Endothelial cell of umbilical vein (primary cell): ENCODE measurements at regions not wholly inside any gene's neighbourhood (a gene's known extent, or its start where the extent isn't known, plus 50 kb on each side); places are given as distances from the start of the nearest gene placed in this dataset.

Experiments
- BruUV-seq: library from RNA; stranded (reverse); fragments of 400-500 nt; replicated peaks from 2 replicates; lab custom pipeline; 2021; lab: Mats Ljungman, UMichigan
- CTCF ChIA-PET: fragments of 300-600, 350-600 bp; sonication (Branson Sonifier 250); formaldehyde crosslinking; loops from one replicate; lab custom pipeline; 2021; ENCODE audit warnings: antibody characterized with exemption, inconsistent platforms; lab: Charles Lee
- POLR2A ChIA-PET: fragments of 300-600, 350-600 bp; sonication (Branson Sonifier 250); formaldehyde crosslinking; loops from one replicate; lab custom pipeline; 2021; ENCODE audit warnings: antibody characterized with exemption, inconsistent platforms; lab: Charles Lee
- DNase-seq: peaks from one replicate; pipeline ENCODE4 v3.0.0-alpha.2; 2011; ENCODE audit warnings: low read depth, low spot score
- FAIRE-seq: peaks from 2 replicates; lab custom pipeline; 2011; peaks lifted over from hg19 to GRCh38; lab: Jason Lieb, UNC
- H2AFZ ChIP-seq: 2 replicates; pipeline ENCODE4 v1.6.0; 2012; ENCODE audit warnings: low read depth, low read length, control low read depth, inconsistent platforms
- H3K27ac ChIP-seq: 2 replicates; pipeline ENCODE4 v1.5.1; 2011; ENCODE audit warnings: low read depth, mild to moderate bottlenecking, control low read depth, low read length, moderate library complexity; ENCODE audit not compliant: insufficient read depth
- H3K27me3 ChIP-seq, 2 experiments: 2 replicates each; pipeline versions ENCODE4 v1.6.0 to v1.6.1; 2011; ENCODE audit warnings: low read length in 2 of 2, mixed read lengths in 1 of 2; ENCODE audit not compliant: control insufficient read depth in 2 of 2, insufficient read depth in 2 of 2
- H3K36me3 ChIP-seq, 2 experiments: 2 replicates in 1 of 2; 3 replicates in 1 of 2; pipeline ENCODE4 v1.5.1; 2011; ENCODE audit warnings: low read length in 2 of 2, mild to moderate bottlenecking in 1 of 2, moderate library complexity in 1 of 2; ENCODE audit not compliant: control insufficient read depth in 2 of 2, insufficient read depth in 2 of 2; ENCODE audit errors: extremely low read depth in 1 of 2
- H3K4me1 ChIP-seq: 3 replicates; pipeline ENCODE4 v1.5.1; 2011; ENCODE audit warnings: mild to moderate bottlenecking, low read length; ENCODE audit not compliant: control insufficient read depth, insufficient read depth; ENCODE audit errors: extremely low read depth
- H3K4me2 ChIP-seq: 2 replicates; pipeline ENCODE4 v1.6.1; 2011; ENCODE audit warnings: low read length, control low read depth, mixed read lengths; ENCODE audit not compliant: insufficient read depth
- H3K4me3 ChIP-seq, 3 experiments: fragments of 200-600 bp in 1 of 3; sonication (generic), shearing (Covaris generic) in 1 of 3; replicated peaks in 1 of 3; 2 replicates each; pipeline ENCODE4 v1.5.1; 2011 to 2016; ENCODE audit warnings: control low read depth in 3 of 3, low read length in 3 of 3, mild to moderate bottlenecking in 2 of 3, inconsistent platforms in 1 of 3, low read depth in 1 of 3, moderate library complexity in 1 of 3; ENCODE audit not compliant: insufficient read depth in 1 of 3
- H3K79me2 ChIP-seq: 2 replicates; pipeline ENCODE4 v1.6.0; 2012; ENCODE audit warnings: low read length, inconsistent platforms; ENCODE audit not compliant: control insufficient read depth, insufficient read depth
- H3K9ac ChIP-seq: replicated peaks from 2 replicates; pipeline ENCODE3; 2011; ENCODE audit warnings: low read length, control low read depth; ENCODE audit not compliant: insufficient read depth; ENCODE audit errors: extremely low read depth
- H3K9me1 ChIP-seq: replicated peaks from 3 replicates; pipeline ENCODE4 v1.6.0; 2011; ENCODE audit warnings: mild to moderate bottlenecking, low read length; ENCODE audit not compliant: control insufficient read depth, insufficient read depth; ENCODE audit errors: extremely low read depth
- H3K9me3 ChIP-seq: replicated peaks from 2 replicates; pipeline ENCODE4 v1.5.1; 2012; ENCODE audit warnings: low read length, inconsistent platforms; ENCODE audit not compliant: control insufficient read depth, insufficient read depth
- H4K20me1 ChIP-seq: replicated peaks from 2 replicates; pipeline ENCODE3; 2011; ENCODE audit warnings: mild to moderate bottlenecking, low read length; ENCODE audit not compliant: control insufficient read depth, insufficient read depth; ENCODE audit errors: extremely low read depth
- GATA2 ChIP-seq: IDR thresholded peaks from 2 replicates; pipeline ENCODE4 v1.7.0; 2011; ENCODE audit warnings: low read depth, mild to moderate bottlenecking, moderate library complexity, mixed read lengths, low read length; ENCODE audit not compliant: insufficient read length, insufficient read depth
- JUN ChIP-seq: IDR thresholded peaks from 2 replicates; pipeline ENCODE4 v1.6.1; 2011; ENCODE audit warnings: borderline replicate concordance, low read depth; ENCODE audit not compliant: insufficient read length, insufficient read depth
- POLR2A ChIP-seq: IDR thresholded peaks from 2 replicates; pipeline ENCODE4 v1.6.1; 2012; ENCODE audit warnings: low read depth, mild to moderate bottlenecking, control low read depth, low read length
- POLR2AphosphoS5 ChIP-seq: IDR thresholded peaks from 2 replicates; pipeline ENCODE4 v1.6.1; 2012; ENCODE audit warnings: low read depth, mild to moderate bottlenecking, control low read depth, low read length, moderate library complexity; ENCODE audit not compliant: insufficient read depth
- dilution Hi-C: fragments of 300-500 bp; cut with MboI; formaldehyde crosslinking; loops from one replicate; pipeline ENCODE4 v1.15.0; 2019; ENCODE audit warnings: low sequenced_read_pairs; ENCODE audit not compliant: extremely low pct_ligation_motif_present
- intact Hi-C: fragments of 100-400 bp; cut with micrococcal nuclease; formaldehyde crosslinking; loops from one replicate; pipeline ENCODE4 v1.10.0; 2022
- TF ChIP-seq, protein P1 (sequence below): IDR thresholded peaks from 2 replicates; pipeline ENCODE4 v1.6.1; 2011; ENCODE audit not compliant: insufficient read depth, insufficient read length
- TF ChIP-seq, protein P2 (sequence below), 2 donors: IDR thresholded peaks; 1 replicate in 1 of 2; 2 replicates in 1 of 2; pipeline ENCODE4 v1.5.1; 2011; ENCODE audit warnings: low read length in 2 of 2, mild to moderate bottlenecking in 2 of 2, moderate library complexity in 2 of 2, control low read depth in 1 of 2, inconsistent platforms in 1 of 2, low read depth in 1 of 2; ENCODE audit not compliant: insufficient read depth in 1 of 2; ENCODE audit errors: extremely low read depth in 1 of 2

DNA sequence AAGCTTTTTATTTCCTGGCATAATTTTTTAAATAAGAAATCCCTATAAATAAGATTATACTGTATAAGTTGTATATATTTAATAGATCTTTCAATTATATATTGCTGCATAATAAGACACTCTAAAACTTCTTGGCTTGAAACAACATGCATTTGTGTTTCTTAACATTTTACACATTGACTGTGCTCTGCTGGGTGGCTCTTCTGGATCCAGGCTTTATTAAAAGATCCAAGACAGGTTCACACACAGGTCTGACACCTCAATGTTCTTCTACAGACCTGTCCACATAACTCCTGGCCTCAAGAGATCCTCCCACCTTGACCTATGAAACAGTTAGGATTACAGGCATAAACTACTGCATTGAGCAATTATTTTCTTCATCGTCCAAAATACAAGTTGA is 77.6 kb upstream of the PCDH17 start:
- CTCF ChIA-PET, result no interaction called here
- no peaks in the 10 kb centered on the region for H3K36me3 ChIP-seq

DNA sequence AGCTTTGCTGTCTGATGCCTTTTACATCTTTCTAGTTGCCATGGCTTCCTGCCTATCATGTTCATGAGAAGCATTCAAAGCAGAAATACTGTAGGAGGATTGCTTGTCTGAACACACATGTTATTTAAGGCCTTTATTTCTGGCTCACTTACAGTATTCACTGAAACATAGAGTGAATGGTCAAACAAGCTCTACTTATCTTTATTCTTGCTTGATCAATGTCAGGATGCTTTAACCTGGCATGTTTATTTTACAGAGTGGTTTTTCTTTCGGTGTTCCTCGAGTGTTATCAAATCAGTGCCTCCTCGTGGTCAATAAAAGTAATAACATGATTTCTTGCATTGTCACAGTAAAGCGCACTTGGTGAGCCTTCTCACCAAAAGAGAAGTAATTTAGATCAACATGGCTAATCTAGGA is 73.5 kb upstream of the PCDH17 start:
- H3K9me1 ChIP-seq, result no peaks in the 10 kb centered on the region
- CTCF ChIA-PET, result interaction anchor here (0.7 to 1.0 kb wide), 3 partner anchors 9 to 804 kb away, joined by 3 to 4 read pairs (median 3); no protein-coding TSS in a partner anchor
- no peaks in the 10 kb centered on the region for H3K27me3 ChIP-seq
- intact Hi-C loops (loop anchor here (1.0 kb wide), 1 partner anchor 997 kb away; no protein-coding TSS in a partner anchor), dilution Hi-C loops (no loop called here)
- no peaks in the 10 kb centered on the region for H3K36me3 ChIP-seq
- POLR2A ChIA-PET, result no interaction called here
- H4K20me1 ChIP-seq, result no peaks in the 10 kb centered on the region
- H3K4me2 ChIP-seq, result peak overlapping the region; percentile 44
- TF ChIP-seq POLR2AphosphoS5 (no peak), JUN (no peak), GATA2 (no peak), POLR2A (no peak)
- TF ChIP-seq, protein P1, sequence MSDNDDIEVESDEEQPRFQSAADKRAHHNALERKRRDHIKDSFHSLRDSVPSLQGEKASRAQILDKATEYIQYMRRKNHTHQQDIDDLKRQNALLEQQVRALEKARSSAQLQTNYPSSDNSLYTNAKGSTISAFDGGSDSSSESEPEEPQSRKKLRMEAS, result no peak
- TF ChIP-seq, protein P2, sequence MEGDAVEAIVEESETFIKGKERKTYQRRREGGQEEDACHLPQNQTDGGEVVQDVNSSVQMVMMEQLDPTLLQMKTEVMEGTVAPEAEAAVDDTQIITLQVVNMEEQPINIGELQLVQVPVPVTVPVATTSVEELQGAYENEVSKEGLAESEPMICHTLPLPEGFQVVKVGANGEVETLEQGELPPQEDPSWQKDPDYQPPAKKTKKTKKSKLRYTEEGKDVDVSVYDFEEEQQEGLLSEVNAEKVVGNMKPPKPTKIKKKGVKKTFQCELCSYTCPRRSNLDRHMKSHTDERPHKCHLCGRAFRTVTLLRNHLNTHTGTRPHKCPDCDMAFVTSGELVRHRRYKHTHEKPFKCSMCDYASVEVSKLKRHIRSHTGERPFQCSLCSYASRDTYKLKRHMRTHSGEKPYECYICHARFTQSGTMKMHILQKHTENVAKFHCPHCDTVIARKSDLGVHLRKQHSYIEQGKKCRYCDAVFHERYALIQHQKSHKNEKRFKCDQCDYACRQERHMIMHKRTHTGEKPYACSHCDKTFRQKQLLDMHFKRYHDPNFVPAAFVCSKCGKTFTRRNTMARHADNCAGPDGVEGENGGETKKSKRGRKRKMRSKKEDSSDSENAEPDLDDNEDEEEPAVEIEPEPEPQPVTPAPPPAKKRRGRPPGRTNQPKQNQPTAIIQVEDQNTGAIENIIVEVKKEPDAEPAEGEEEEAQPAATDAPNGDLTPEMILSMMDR (IDR thresholded peaks at IDR 0.05; ENCODE audit: extremely low read depth in 1 of 2, insufficient read depth in 1 of 2, low read depth in 1 of 2, low read length in 2 of 2), result peak; percentile 22 to 28
- DNase-seq (peak; percentile 54), FAIRE-seq (peak; percentile 47)
- no peaks in the 10 kb centered on the region for H3K79me2 ChIP-seq
- no peak overlapping the region for H3K9ac ChIP-seq
- no peak overlapping the region for H2AFZ ChIP-seq
- H3K4me1 ChIP-seq, result no peaks in the 10 kb centered on the region
- H3K4me3 ChIP-seq, result no peak overlapping the region
- BruUV-seq, result no TSS peak
- H3K27ac ChIP-seq, result no peak overlapping the region
- H3K9me3 ChIP-seq, result no peaks in the 10 kb centered on the region

More for the DNA sequence above, 77.6 kb upstream of the PCDH17 start:
- Histone ChIP-seq H3K4me3 (no peak overlapping the region), H3K4me1 (no peaks in the 10 kb centered on the region), H3K9ac (no peak overlapping the region), H3K4me2 (no peak overlapping the region), H3K9me3 (no peaks in the 10 kb centered on the region), H3K79me2 (no peaks in the 10 kb centered on the region), H3K9me1 (no peaks in the 10 kb centered on the region), H2AFZ (no peak overlapping the region), H3K27me3 (no peaks in the 10 kb centered on the region), H4K20me1 (no peaks in the 10 kb centered on the region), H3K27ac (no peak overlapping the region)
- dilution Hi-C loops, result no loop called here
- intact Hi-C loops, result no loop called here
- POLR2A ChIA-PET, result no interaction called here
- DNase-seq (no peak), FAIRE-seq (no peak)
- no peak for TF ChIP-seq JUN
- no TSS peak for BruUV-seq
